ENCODE measurements at regions not wholly inside any gene's neighbourhood (a gene's known extent, or its start where the extent isn't known, plus 50 kb on each side); places are given as distances from the start of the nearest gene placed in this dataset.

DNA sequence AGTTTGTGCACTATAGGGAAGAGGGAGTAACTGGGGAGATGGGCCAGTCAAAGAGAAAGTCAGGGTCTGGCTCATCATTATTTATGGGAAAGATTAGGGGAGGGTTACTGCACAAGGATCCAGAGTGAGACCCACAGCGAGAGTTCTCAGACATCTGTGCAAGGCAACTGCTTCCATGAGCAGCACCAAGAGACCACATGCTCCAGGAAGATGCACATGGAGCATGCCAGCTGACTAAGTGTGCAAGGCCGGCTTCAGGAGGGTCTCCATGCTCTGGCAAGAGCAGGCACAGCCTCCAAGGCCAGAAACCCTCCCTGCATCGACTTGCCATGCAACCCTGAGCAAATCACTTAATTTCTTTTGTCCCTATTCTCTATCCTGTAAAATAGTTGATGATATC is 616.9 kb downstream of the CSNK1G3 start:
- TF ChIP-seq POLR2AphosphoS5 (IDR thresholded peaks at IDR 0.05): no peak
- TF ChIP-seq, protein P1, sequence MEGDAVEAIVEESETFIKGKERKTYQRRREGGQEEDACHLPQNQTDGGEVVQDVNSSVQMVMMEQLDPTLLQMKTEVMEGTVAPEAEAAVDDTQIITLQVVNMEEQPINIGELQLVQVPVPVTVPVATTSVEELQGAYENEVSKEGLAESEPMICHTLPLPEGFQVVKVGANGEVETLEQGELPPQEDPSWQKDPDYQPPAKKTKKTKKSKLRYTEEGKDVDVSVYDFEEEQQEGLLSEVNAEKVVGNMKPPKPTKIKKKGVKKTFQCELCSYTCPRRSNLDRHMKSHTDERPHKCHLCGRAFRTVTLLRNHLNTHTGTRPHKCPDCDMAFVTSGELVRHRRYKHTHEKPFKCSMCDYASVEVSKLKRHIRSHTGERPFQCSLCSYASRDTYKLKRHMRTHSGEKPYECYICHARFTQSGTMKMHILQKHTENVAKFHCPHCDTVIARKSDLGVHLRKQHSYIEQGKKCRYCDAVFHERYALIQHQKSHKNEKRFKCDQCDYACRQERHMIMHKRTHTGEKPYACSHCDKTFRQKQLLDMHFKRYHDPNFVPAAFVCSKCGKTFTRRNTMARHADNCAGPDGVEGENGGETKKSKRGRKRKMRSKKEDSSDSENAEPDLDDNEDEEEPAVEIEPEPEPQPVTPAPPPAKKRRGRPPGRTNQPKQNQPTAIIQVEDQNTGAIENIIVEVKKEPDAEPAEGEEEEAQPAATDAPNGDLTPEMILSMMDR (IDR thresholded peaks at IDR 0.05 in 8 of 11, conservative IDR thresholded peaks at IDR 0.05 in 3 of 11): no peak

Data from spleen (tissue), 7 donors.